Vagina (tissue), 2 donors: ENCODE measurements at regions not wholly inside any gene's neighbourhood (a gene's known extent, or its start where the extent isn't known, plus 50 kb on each side); places are given as distances from the start of the nearest gene placed in this dataset.

Source experiments
- POLR2A ChIP-seq, 2 donors: fragments of 450-650 bp; IDR thresholded peaks; one replicate each; pipeline ENCODE4 v1.6.1; 2017; ENCODE audit warnings: antibody characterized with exemption in 2 of 2, mild to moderate bottlenecking in 2 of 2, moderate library complexity in 2 of 2
- TF ChIP-seq, protein P1 (sequence below), 3 experiments: fragments of 450-650 bp in 2 of 3; fragments of 200-600 bp in 1 of 3; sonication (generic) in 1 of 3; IDR thresholded peaks; one replicate each; pipeline ENCODE4 v1.5.1; 2017 to 2019; ENCODE audit warnings: antibody characterized with exemption in 3 of 3, mild to moderate bottlenecking in 2 of 3, moderate library complexity in 2 of 3

DNA sequence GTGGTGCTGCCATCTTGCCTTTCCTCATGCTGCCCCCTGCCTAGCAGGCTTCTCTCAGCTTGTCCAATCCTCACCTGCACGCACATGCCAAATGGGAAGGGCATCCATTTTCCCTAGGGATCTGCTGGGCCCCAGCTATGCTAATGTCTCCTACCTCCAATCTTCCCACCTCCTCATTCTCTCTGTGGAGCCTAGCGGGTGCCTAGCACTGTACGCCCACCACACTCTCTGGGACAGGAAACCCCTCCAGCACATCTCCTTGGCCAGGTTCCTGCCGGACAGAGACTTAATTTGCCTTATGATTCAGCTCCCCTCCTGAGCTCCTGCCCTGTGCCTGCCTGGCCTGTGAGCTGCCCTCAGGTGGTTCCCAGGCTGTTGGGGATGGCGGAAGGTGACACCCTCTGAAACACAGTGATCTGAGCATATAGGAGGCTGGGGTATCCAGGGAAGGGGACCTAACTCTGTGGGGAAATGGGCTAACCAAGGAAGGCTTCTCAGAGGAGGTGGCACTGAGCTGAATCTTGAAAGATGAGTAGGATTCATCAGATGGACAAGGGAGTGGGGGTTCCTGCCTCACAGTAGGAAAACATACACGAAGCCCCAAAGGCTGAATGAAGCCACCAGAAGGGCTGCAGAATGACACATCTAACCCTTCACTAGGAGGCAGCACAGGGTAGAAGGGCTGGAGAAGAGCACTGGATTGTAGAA is 79.2 kb upstream of the WNT11 start:
- TF ChIP-seq, protein P1, sequence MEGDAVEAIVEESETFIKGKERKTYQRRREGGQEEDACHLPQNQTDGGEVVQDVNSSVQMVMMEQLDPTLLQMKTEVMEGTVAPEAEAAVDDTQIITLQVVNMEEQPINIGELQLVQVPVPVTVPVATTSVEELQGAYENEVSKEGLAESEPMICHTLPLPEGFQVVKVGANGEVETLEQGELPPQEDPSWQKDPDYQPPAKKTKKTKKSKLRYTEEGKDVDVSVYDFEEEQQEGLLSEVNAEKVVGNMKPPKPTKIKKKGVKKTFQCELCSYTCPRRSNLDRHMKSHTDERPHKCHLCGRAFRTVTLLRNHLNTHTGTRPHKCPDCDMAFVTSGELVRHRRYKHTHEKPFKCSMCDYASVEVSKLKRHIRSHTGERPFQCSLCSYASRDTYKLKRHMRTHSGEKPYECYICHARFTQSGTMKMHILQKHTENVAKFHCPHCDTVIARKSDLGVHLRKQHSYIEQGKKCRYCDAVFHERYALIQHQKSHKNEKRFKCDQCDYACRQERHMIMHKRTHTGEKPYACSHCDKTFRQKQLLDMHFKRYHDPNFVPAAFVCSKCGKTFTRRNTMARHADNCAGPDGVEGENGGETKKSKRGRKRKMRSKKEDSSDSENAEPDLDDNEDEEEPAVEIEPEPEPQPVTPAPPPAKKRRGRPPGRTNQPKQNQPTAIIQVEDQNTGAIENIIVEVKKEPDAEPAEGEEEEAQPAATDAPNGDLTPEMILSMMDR (IDR thresholded peaks at IDR 0.05) = no peak
- no peak for TF ChIP-seq POLR2A (IDR thresholded peaks at IDR 0.05)
